DND-41 (cell line): ENCODE measurements at regions not wholly inside any gene's neighbourhood (a gene's known extent, or its start where the extent isn't known, plus 50 kb on each side); places are given as distances from the start of the nearest gene placed in this dataset.

ENCODE experiments used
- ATAC-seq: fragments of 200-7000 bp; cut with Tn5 transposase; 3 replicates; pipeline ENCODE4 v1.9.1; 2021; ENCODE audit warnings: low read depth; ENCODE audit not compliant: insufficient read depth
- DNase-seq: peaks from one replicate; pipeline ENCODE4 v3.0.0-alpha.2; 2020
- H2AFZ ChIP-seq: 2 replicates; pipeline ENCODE4 v1.6.0; 2012; ENCODE audit warnings: low read depth, low read length
- H3K27ac ChIP-seq: 2 replicates; pipeline ENCODE4 v1.5.1; 2012; ENCODE audit warnings: low read length, inconsistent platforms
- H3K27me3 ChIP-seq: fragments of 200-600 bp; sonication (generic); 2 replicates; pipeline ENCODE4 v1.6.0; 2012; ENCODE audit warnings: low read length, mild to moderate bottlenecking, inconsistent platforms; ENCODE audit not compliant: insufficient read depth, poor library complexity
- H3K36me3 ChIP-seq: 2 replicates; pipeline ENCODE4 v1.5.1; 2012; ENCODE audit warnings: low read length, inconsistent platforms; ENCODE audit not compliant: insufficient read depth
- H3K4me1 ChIP-seq: 2 replicates; pipeline ENCODE4 v1.5.1; 2012; ENCODE audit warnings: mild to moderate bottlenecking, low read length; ENCODE audit not compliant: insufficient read depth
- H3K4me2 ChIP-seq: 2 replicates; pipeline ENCODE4 v1.6.0; 2012; ENCODE audit warnings: mild to moderate bottlenecking, moderate library complexity, low read length, inconsistent platforms; ENCODE audit not compliant: insufficient read depth
- H3K4me3 ChIP-seq, 2 experiments: fragments of 200-600 bp in 1 of 2; shearing (Covaris generic) in 1 of 2; 2 replicates each; pipeline ENCODE4 v1.5.1; 2012 to 2016; ENCODE audit warnings: inconsistent platforms in 2 of 2, low read length in 2 of 2, mild to moderate bottlenecking in 2 of 2, low read depth in 1 of 2, moderate library complexity in 1 of 2
- H3K79me2 ChIP-seq: 2 replicates; pipeline ENCODE4 v1.6.0; 2012; ENCODE audit warnings: low read length, inconsistent platforms; ENCODE audit not compliant: insufficient read depth
- H3K9ac ChIP-seq: 2 replicates; pipeline ENCODE4 v1.6.0; 2012; ENCODE audit warnings: low read depth, mild to moderate bottlenecking, inconsistent platforms, low read length, moderate library complexity
- H3K9me3 ChIP-seq: 2 replicates; pipeline ENCODE4 v1.5.1; 2012; ENCODE audit warnings: low read length, moderate library complexity, mild to moderate bottlenecking, inconsistent platforms; ENCODE audit not compliant: insufficient read depth, severe bottlenecking
- H4K20me1 ChIP-seq: 2 replicates; pipeline ENCODE4 v1.6.0; 2012; ENCODE audit warnings: low read length; ENCODE audit not compliant: insufficient read depth
- EZH2 ChIP-seq: IDR thresholded peaks from 3 replicates; pipeline ENCODE4 v1.6.1; 2012; ENCODE audit warnings: borderline replicate concordance, low read depth, mild to moderate bottlenecking, moderate library complexity, low read length, inconsistent platforms; ENCODE audit not compliant: severe bottlenecking
- TF ChIP-seq, protein P1 (sequence below): IDR thresholded peaks from 2 replicates; pipeline ENCODE4 v1.5.1; 2012; ENCODE audit warnings: borderline replicate concordance, low read length, moderate library complexity, mild to moderate bottlenecking; ENCODE audit not compliant: poor library complexity, severe bottlenecking; ENCODE audit errors: extremely low read depth

DNA sequence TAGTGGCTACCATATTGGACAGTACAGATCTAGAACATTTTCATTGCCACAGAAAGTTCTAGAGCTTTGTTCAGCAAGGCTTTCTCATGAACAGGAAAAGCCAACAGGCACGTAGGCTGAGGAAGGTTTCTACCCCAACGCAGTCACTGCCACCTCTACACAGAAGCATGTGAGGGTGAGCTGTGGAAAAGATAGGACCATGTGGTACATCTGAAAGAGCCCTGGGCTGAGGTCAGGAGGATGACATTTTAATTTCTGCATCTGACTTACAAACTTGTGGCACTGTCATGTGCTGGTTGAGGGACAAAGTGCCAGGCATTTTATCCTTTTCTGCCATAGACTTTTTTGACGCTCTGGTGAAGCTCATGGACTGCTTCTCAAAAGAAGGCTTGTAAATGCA, 454.2 kb downstream of the BCOR start:
- no peaks in the 10 kb centered on the region for H4K20me1 ChIP-seq
- no peak overlapping the region for H2AFZ ChIP-seq
- no peaks in the 10 kb centered on the region for H3K27me3 ChIP-seq
- H3K79me2 ChIP-seq = no peaks in the 10 kb centered on the region
- H3K4me3 ChIP-seq = no peak overlapping the region
- no peak overlapping the region for H3K4me2 ChIP-seq
- ATAC-seq = no peak
- H3K27ac ChIP-seq = no peak overlapping the region
- no peak overlapping the region for H3K9ac ChIP-seq
- no peaks in the 10 kb centered on the region for H3K9me3 ChIP-seq
- H3K36me3 ChIP-seq = no peaks in the 10 kb centered on the region
- no peak for DNase-seq
- H3K4me1 ChIP-seq = no peaks in the 10 kb centered on the region
- TF ChIP-seq, protein P1, sequence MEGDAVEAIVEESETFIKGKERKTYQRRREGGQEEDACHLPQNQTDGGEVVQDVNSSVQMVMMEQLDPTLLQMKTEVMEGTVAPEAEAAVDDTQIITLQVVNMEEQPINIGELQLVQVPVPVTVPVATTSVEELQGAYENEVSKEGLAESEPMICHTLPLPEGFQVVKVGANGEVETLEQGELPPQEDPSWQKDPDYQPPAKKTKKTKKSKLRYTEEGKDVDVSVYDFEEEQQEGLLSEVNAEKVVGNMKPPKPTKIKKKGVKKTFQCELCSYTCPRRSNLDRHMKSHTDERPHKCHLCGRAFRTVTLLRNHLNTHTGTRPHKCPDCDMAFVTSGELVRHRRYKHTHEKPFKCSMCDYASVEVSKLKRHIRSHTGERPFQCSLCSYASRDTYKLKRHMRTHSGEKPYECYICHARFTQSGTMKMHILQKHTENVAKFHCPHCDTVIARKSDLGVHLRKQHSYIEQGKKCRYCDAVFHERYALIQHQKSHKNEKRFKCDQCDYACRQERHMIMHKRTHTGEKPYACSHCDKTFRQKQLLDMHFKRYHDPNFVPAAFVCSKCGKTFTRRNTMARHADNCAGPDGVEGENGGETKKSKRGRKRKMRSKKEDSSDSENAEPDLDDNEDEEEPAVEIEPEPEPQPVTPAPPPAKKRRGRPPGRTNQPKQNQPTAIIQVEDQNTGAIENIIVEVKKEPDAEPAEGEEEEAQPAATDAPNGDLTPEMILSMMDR = no peak

DNA sequence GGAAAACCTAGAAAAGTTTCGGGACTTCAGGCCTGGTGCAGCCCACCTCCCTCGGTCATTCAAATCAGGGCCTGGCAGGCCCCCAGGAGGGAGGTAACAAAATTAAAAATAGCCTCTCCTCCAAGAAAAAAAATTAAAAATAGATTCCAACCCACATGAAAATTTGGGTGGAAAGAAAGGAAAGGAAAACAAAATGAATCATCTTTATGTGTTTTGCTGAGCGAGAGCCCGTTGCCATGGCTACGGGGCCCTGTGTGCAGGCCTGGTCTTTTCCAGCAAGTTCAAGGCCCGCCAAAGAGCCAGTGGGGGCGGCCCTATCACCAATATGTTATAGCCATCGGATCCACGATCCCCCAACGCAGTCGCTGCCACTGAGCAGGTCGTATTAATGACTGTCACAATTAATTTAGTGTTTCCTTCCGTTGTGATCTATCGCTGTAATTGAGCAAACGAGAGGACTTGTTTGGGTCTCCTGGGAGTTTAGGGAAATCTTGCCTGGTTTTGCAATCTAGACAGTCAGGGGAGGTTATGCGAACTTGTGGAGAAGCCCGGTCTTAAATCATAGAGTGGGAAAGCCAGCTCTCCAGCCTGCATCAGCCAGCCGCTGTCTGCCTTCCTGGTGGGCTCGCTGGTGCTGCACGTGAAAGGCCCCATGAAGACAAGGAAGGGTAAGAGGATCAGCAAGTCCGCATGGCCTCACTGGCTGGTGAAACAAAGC, 452.4 kb downstream of the BCOR start:
- no peaks in the 10 kb centered on the region for H3K4me1 ChIP-seq
- H2AFZ ChIP-seq = no peak overlapping the region
- DNase-seq (no peak), ATAC-seq (no peak)
- H3K27ac ChIP-seq = no peak overlapping the region
- H3K9ac ChIP-seq = no peak overlapping the region
- no peaks in the 10 kb centered on the region for H4K20me1 ChIP-seq
- TF ChIP-seq, protein P1 = no peak
- TF ChIP-seq EZH2 = no peak
- no peak overlapping the region for H3K4me3 ChIP-seq
- H3K9me3 ChIP-seq = no peaks in the 10 kb centered on the region
- no peaks in the 10 kb centered on the region for H3K79me2 ChIP-seq
- no peaks in the 10 kb centered on the region for H3K27me3 ChIP-seq
- H3K4me2 ChIP-seq = no peak overlapping the region
- no peaks in the 10 kb centered on the region for H3K36me3 ChIP-seq

DNA sequence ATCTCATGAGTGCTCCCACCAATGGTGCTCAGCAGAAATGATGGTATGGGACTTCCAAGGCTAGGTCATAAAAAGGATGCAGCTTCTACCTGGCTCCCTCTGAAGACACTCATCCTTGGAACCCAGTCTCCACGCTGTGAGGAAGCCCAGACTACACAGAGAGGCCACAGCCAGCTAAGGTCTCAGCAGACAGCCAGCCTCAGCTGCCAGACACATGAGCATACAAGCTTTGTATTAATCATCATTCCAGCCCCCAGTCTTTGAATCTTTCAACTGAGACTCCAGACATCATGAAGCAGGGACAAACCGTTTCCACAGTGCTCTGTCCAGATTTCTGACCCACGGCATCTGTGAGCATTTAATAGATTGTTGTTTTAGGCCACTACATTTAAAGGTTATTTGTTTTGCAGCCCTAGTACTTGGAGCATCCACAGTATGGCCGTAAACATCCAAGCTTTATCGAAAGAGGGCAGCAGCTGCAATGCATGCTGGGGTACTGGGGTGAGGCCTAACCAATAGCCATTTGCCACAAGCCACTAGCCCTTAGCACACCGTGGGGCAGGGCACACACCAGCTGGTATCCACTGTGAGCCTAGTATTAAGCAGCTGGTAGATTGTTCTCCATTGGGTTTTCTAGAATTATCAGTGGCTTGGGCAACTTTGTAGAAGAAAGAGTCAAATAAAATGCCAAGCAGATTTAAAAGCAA, 449.1 kb downstream of the BCOR start:
- Histone ChIP-seq H3K36me3 (no peaks in the 10 kb centered on the region), H3K27ac (no peak overlapping the region), H3K4me1 (no peaks in the 10 kb centered on the region), H3K9me3 (no peaks in the 10 kb centered on the region), H3K9ac (no peak overlapping the region), H3K4me3 (no peak overlapping the region), H4K20me1 (no peaks in the 10 kb centered on the region), H3K27me3 (no peaks in the 10 kb centered on the region), H3K4me2 (no peak overlapping the region), H3K79me2 (no peaks in the 10 kb centered on the region), H2AFZ (no peak overlapping the region)
- ATAC-seq (no peak), DNase-seq (no peak)
- TF ChIP-seq EZH2 = no peak
- TF ChIP-seq, protein P1 = no peak
